ENCODE measurements at regions not wholly inside any gene's neighbourhood (a gene's known extent, or its start where the extent isn't known, plus 50 kb on each side); places are given as distances from the start of the nearest gene placed in this dataset.

- H3K9me3 ChIP-seq (ENCODE audit: insufficient read depth, low read depth, low read length), result no peaks in the 10 kb centered on the region
- H3K4me3 ChIP-seq (ENCODE audit: low read length, poor library complexity, severe bottlenecking), result no peak overlapping the region
- H3K4me1 ChIP-seq (ENCODE audit: insufficient read depth, low read length, poor library complexity, severe bottlenecking), result peaks cover 21% of the 10 kb centered on the region
- no peaks in the 10 kb centered on the region for H3K36me3 ChIP-seq (ENCODE audit: insufficient read depth, low read length)
- no peak overlapping the region for H3K4me2 ChIP-seq (ENCODE audit: low read depth, low read length, poor library complexity, severe bottlenecking)
- no peaks in the 10 kb centered on the region for H3K9me2 ChIP-seq (replicated peaks; ENCODE audit: low read depth, low read length)
- TF ChIP-seq EZH2phosphoT487 (IDR thresholded peaks at IDR 0.05; ENCODE audit: borderline replicate concordance) (no peak), CTCF (conservative IDR thresholded peaks at IDR 0.05; ENCODE audit: low read length) (no peak)
- H3K9ac ChIP-seq (ENCODE audit: low read depth, low read length, poor library complexity, severe bottlenecking), result no peak overlapping the region
- no peaks in the 10 kb centered on the region for H3F3A ChIP-seq (ENCODE audit: low read depth)
- H3K79me2 ChIP-seq (ENCODE audit: insufficient read depth, low read length), result no peaks in the 10 kb centered on the region
- peak overlapping the region; percentile 42; the same call in 1 of the 2 replicates for H2AFZ ChIP-seq (ENCODE audit: low read length)
- H4K20me1 ChIP-seq (ENCODE audit: insufficient read depth, low read length, poor library complexity, severe bottlenecking), result no peaks in the 10 kb centered on the region
- H3K27me3 ChIP-seq (ENCODE audit: insufficient read depth, low read length, poor library complexity, severe bottlenecking), result no peaks in the 10 kb centered on the region
Measured at GRCh38 chr13:24065176-24065575, 95.3 kb upstream of the SPATA13 start.

DNA sequence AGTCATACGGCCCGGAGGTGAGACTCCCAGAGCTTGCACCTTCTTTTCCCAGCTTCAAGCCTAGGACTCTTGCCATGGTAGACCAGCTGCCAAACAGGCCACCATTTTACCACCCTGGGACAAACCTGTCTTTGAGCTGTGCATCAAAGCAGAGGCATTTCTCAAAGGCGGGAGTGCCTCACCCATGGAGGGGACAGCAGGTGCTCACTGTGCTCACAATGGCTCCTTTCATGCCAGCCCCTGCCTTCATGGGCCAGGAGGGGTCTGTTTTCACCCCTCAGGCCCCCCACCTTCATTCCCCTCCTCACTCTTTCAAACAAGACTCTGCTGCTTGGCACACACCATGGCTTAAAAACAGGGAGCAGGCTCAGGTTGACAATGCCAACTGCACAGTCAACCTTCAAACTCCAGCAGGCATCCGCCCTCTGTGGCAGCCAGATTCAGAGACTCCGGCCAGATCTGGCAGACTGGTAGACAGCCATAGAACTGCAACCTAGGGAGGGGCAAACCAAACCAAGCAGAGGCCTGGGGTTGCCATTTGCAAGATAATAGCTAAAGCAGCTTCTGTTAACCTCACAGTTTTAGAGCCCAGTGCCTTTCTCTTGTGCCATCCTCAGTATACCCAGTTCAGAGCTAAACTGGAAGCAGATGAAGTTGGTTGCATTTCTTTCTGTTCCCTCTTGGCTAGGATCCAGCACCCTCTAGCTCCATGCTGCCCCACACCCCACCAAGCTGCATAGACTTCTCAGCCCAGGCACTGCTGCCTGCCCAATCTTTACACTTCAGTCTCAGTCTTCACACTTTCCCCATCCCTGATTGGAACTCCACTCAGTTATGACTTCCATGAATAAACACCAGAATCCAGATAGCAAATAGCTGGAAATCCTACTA is 93.9 kb upstream of the SPATA13 start:
- Histone ChIP-seq H3K4me2 (ENCODE audit: low read depth, low read length, poor library complexity, severe bottlenecking) (no peak overlapping the region), H4K20me1 (ENCODE audit: insufficient read depth, low read length, poor library complexity, severe bottlenecking) (no peaks in the 10 kb centered on the region), H3F3A (ENCODE audit: low read depth) (no peaks in the 10 kb centered on the region)

DNA sequence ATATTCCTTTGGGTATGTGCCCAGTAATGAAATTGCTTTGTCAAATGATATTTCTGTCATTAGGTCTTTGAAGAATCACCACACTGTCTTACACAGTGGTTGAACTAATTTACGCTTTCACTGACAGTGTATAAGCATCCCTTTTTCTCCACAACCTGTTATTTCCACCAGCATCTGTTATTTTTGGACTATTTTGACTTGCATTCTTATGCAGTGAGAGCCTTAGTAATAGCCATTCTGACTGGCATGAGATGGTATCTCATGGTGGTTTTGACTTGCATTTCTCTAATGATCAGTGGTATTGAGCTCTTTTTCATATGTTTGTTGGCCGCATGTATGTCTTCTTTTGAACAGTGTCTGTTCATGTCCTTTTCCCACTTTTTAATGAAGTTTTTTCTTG is 92.0 kb upstream of the SPATA13 start:
- H3K79me2 ChIP-seq (ENCODE audit: insufficient read depth, low read length), result no peaks in the 10 kb centered on the region
- H3K9me3 ChIP-seq (ENCODE audit: insufficient read depth, low read depth, low read length), result no peaks in the 10 kb centered on the region
- H3K36me3 ChIP-seq (ENCODE audit: insufficient read depth, low read length), result no peaks in the 10 kb centered on the region
- H3K27me3 ChIP-seq (ENCODE audit: insufficient read depth, low read length, poor library complexity, severe bottlenecking), result no peaks in the 10 kb centered on the region
- TF ChIP-seq EZH2phosphoT487 (IDR thresholded peaks at IDR 0.05; ENCODE audit: borderline replicate concordance) (no peak), CTCF (conservative IDR thresholded peaks at IDR 0.05; ENCODE audit: low read length) (no peak)
- no peaks in the 10 kb centered on the region for H3F3A ChIP-seq (ENCODE audit: low read depth)
- no peak overlapping the region for H3K4me3 ChIP-seq (ENCODE audit: low read length, poor library complexity, severe bottlenecking)
- no peak overlapping the region for H2AFZ ChIP-seq (ENCODE audit: low read length)
- no peaks in the 10 kb centered on the region for H4K20me1 ChIP-seq (ENCODE audit: insufficient read depth, low read length, poor library complexity, severe bottlenecking)
- H3K4me2 ChIP-seq (ENCODE audit: low read depth, low read length, poor library complexity, severe bottlenecking), result no peak overlapping the region
- peaks cover 3% of the 10 kb centered on the region for H3K4me1 ChIP-seq (ENCODE audit: insufficient read depth, low read length, poor library complexity, severe bottlenecking)
- H3K9me2 ChIP-seq (replicated peaks; ENCODE audit: low read depth, low read length), result no peaks in the 10 kb centered on the region
- no peak overlapping the region for H3K9ac ChIP-seq (ENCODE audit: low read depth, low read length, poor library complexity, severe bottlenecking)

More for the DNA sequence above, 93.9 kb upstream of the SPATA13 start:
- Histone ChIP-seq H3K9me3 (ENCODE audit: insufficient read depth, low read depth, low read length) (no peaks in the 10 kb centered on the region), H3K9me2 (replicated peaks; ENCODE audit: low read depth, low read length) (no peaks in the 10 kb centered on the region), H3K36me3 (ENCODE audit: insufficient read depth, low read length) (no peaks in the 10 kb centered on the region), H2AFZ (ENCODE audit: low read length) (no peak overlapping the region), H3K9ac (ENCODE audit: low read depth, low read length, poor library complexity, severe bottlenecking) (no peak overlapping the region), H3K4me3 (ENCODE audit: low read length, poor library complexity, severe bottlenecking) (no peak overlapping the region), H3K27me3 (ENCODE audit: insufficient read depth, low read length, poor library complexity, severe bottlenecking) (no peaks in the 10 kb centered on the region), H3K4me1 (ENCODE audit: insufficient read depth, low read length, poor library complexity, severe bottlenecking) (peaks cover 13% of the 10 kb centered on the region), H3K79me2 (ENCODE audit: insufficient read depth, low read length) (no peaks in the 10 kb centered on the region)
- TF ChIP-seq CTCF (conservative IDR thresholded peaks at IDR 0.05; ENCODE audit: low read length) (no peak), EZH2phosphoT487 (IDR thresholded peaks at IDR 0.05; ENCODE audit: borderline replicate concordance) (no peak)

All from Loucy (cell line).